Endodermal cell (in vitro differentiated cells): ENCODE measurements at regions not wholly inside any gene's neighbourhood (a gene's known extent, or its start where the extent isn't known, plus 50 kb on each side); places are given as distances from the start of the nearest gene placed in this dataset.

Experiments used
- DNase-seq: peaks from one replicate; pipeline ENCODE4 v3.0.0-alpha.2; 2017
- H3K27ac ChIP-seq: 2 replicates; pipeline ENCODE4 v1.5.1; 2013; ENCODE audit warnings: mild to moderate bottlenecking, low read depth, low read length, moderate library complexity
- H3K27me3 ChIP-seq: 2 replicates; pipeline ENCODE4 v1.6.1; 2013; ENCODE audit warnings: mild to moderate bottlenecking, low read length, moderate library complexity; ENCODE audit not compliant: insufficient read depth, control insufficient read depth, poor library complexity, severe bottlenecking
- H3K36me3 ChIP-seq: 2 replicates; pipeline ENCODE4 v1.7.0; 2013; ENCODE audit warnings: mild to moderate bottlenecking, low read length, moderate library complexity; ENCODE audit not compliant: control insufficient read depth, insufficient read depth
- H3K4me1 ChIP-seq: one replicate; pipeline ENCODE4 v1.7.0; 2013; ENCODE audit warnings: low read length; ENCODE audit not compliant: control insufficient read depth, insufficient read depth
- H3K4me3 ChIP-seq: 2 replicates; pipeline ENCODE4 v1.5.1; 2013; ENCODE audit warnings: mild to moderate bottlenecking, low read length, moderate library complexity
- H3K9ac ChIP-seq: 2 replicates; pipeline ENCODE4 v1.6.1; 2013; ENCODE audit warnings: mild to moderate bottlenecking, low read length, moderate library complexity; ENCODE audit not compliant: poor library complexity, severe bottlenecking; ENCODE audit errors: extremely low read depth
- H3K9me3 ChIP-seq: 2 replicates; pipeline ENCODE4 v1.6.1; 2013; ENCODE audit warnings: mild to moderate bottlenecking, low read length, moderate library complexity; ENCODE audit not compliant: control insufficient read depth
- H3K27ac Mint-ChIP-seq: 2 replicates; pipeline ENCODE4 v1.8.0; 2020; ENCODE audit warnings: mixed read lengths
- H3K27me3 Mint-ChIP-seq: 2 replicates; pipeline ENCODE4 v1.8.0; 2021; ENCODE audit warnings: mild to moderate bottlenecking, mixed read lengths; ENCODE audit not compliant: insufficient read depth
- H3K36me3 Mint-ChIP-seq: 2 replicates; pipeline ENCODE4 v1.8.0; 2020; ENCODE audit warnings: low read depth, mixed read lengths
- H3K4me1 Mint-ChIP-seq: 2 replicates; pipeline ENCODE4 v1.8.0; 2020; ENCODE audit warnings: mixed read lengths
- H3K4me3 Mint-ChIP-seq: 2 replicates; pipeline ENCODE4 v1.8.0; 2020; ENCODE audit warnings: mild to moderate bottlenecking, moderate library complexity, mixed read lengths
- H3K9me3 Mint-ChIP-seq: 2 replicates; pipeline ENCODE4 v1.8.0; 2020; ENCODE audit warnings: mild to moderate bottlenecking, mixed read lengths
- WGBS, 2 experiments: methylation state at CpG; one replicate each; pipeline versions ENCODE4 v1.1.5 to v1.1.7; 2013; ENCODE audit warnings: missing lambda C conversion rate in 2 of 2, mixed read lengths in 1 of 2; ENCODE audit not compliant: insufficient coverage in 1 of 2, insufficient read length in 1 of 2; 5-methylcytosine and 5-hydroxymethylcytosine counted together
- TF ChIP-seq, protein P1 (sequence below): fragments of 200-600 bp; sonication (generic); conservative IDR thresholded peaks from 2 replicates; pipeline ENCODE4 v1.5.0; 2021; ENCODE audit warnings: antibody characterized with exemption, mild to moderate bottlenecking

DNA sequence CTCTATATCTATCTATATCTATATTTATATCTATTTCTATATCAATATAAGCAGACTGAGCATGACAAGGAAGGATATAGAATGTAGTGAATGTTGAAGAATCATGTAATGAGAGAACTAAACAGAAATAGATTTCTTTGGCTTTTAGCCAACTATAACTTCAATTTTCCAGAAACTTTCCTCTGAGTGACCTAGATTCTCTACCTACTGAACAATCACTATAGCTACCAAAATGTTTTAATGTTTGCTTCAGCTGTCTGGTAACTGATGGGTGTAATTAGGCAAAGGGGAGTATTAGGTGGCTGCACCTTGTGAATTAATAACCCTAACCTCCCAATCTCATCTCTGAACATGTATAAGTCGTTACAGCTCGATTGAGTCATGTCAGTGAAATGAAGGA is 76.4 kb upstream of the ROBO1 start:
- WGBS, 2 experiments, result no CpG with 5 or more reads among the region's 2 CpGs
- H3K9me3 Mint-ChIP-seq, result no peaks in the 10 kb centered on the region
- Histone ChIP-seq H3K9ac (no peak overlapping the region), H3K4me3 (no peak overlapping the region), H3K36me3 (no peaks in the 10 kb centered on the region), H3K4me1 (no peaks in the 10 kb centered on the region), H3K9me3 (no peaks in the 10 kb centered on the region), H3K27ac (no peak overlapping the region), H3K27me3 (no peaks in the 10 kb centered on the region)
- TF ChIP-seq, protein P1, sequence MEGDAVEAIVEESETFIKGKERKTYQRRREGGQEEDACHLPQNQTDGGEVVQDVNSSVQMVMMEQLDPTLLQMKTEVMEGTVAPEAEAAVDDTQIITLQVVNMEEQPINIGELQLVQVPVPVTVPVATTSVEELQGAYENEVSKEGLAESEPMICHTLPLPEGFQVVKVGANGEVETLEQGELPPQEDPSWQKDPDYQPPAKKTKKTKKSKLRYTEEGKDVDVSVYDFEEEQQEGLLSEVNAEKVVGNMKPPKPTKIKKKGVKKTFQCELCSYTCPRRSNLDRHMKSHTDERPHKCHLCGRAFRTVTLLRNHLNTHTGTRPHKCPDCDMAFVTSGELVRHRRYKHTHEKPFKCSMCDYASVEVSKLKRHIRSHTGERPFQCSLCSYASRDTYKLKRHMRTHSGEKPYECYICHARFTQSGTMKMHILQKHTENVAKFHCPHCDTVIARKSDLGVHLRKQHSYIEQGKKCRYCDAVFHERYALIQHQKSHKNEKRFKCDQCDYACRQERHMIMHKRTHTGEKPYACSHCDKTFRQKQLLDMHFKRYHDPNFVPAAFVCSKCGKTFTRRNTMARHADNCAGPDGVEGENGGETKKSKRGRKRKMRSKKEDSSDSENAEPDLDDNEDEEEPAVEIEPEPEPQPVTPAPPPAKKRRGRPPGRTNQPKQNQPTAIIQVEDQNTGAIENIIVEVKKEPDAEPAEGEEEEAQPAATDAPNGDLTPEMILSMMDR, result no peak
- no peaks in the 10 kb centered on the region for H3K36me3 Mint-ChIP-seq
- no peak for DNase-seq
- no peak overlapping the region for H3K27ac Mint-ChIP-seq
- no peak overlapping the region for H3K4me3 Mint-ChIP-seq
- H3K4me1 Mint-ChIP-seq, result no peaks in the 10 kb centered on the region
- H3K27me3 Mint-ChIP-seq, result no peaks in the 10 kb centered on the region

DNA sequence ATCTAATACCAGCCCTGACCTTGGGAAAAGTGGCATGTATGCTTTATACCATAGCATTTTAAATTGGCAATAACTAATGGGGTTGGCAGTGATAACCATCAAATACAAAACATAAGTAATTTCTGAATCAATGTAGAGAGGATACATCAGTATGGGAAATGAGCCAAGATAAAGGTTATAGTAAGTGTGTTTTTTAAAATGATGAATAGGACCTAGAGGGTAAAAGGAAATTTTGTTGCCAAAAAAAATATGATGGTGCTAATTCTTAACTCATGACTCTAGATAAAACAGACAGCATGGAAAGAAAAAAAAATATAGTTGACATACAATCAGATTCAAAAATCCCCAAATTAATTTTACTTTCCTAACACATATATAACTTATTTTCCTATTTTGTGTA is 75.4 kb upstream of the ROBO1 start:
- Mint-ChIP-seq H3K4me1 (no peaks in the 10 kb centered on the region), H3K9me3 (no peaks in the 10 kb centered on the region), H3K27me3 (no peaks in the 10 kb centered on the region), H3K36me3 (no peaks in the 10 kb centered on the region), H3K27ac (no peak overlapping the region), H3K4me3 (no peak overlapping the region)
- Histone ChIP-seq H3K36me3 (no peaks in the 10 kb centered on the region), H3K9me3 (no peaks in the 10 kb centered on the region), H3K9ac (no peak overlapping the region), H3K4me1 (no peaks in the 10 kb centered on the region), H3K27me3 (no peaks in the 10 kb centered on the region), H3K27ac (no peak overlapping the region), H3K4me3 (no peak overlapping the region)
- TF ChIP-seq, protein P1, result no peak
- no peak for DNase-seq

DNA sequence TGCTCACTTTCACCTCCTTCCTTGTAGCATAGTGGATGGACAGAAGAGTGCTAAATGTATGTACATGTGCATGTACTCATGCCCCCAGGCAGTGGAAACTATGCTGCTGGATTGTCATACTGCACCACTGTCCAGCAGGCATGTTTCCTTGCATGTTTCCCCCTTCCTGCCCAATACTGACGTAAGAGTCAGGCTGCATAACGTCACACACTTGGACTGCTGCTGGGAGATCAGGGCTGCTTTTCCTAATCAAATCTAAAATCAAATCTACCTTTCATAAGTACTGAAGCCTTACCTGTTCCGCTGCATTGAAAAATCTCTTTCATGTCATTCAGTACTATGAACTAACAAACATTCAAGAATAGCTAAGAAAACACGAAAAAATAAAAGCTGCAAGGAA is 67.9 kb upstream of the ROBO1 start:
- Histone ChIP-seq H3K27me3 (no peaks in the 10 kb centered on the region), H3K27ac (no peak overlapping the region), H3K9ac (no peak overlapping the region), H3K4me3 (no peak overlapping the region), H3K36me3 (no peaks in the 10 kb centered on the region), H3K4me1 (no peaks in the 10 kb centered on the region), H3K9me3 (no peaks in the 10 kb centered on the region)
- no peaks in the 10 kb centered on the region for H3K27me3 Mint-ChIP-seq
- 91% methylated on average over 4 of the region's 4 CpGs; no CpG with 5 or more reads in 1 of the 2 experiments for WGBS, 2 experiments
- no peak overlapping the region for H3K4me3 Mint-ChIP-seq
- no peaks in the 10 kb centered on the region for H3K36me3 Mint-ChIP-seq
- TF ChIP-seq, protein P1, result no peak
- peaks cover 6% of the 10 kb centered on the region for H3K9me3 Mint-ChIP-seq
- no peak overlapping the region for H3K27ac Mint-ChIP-seq
- H3K4me1 Mint-ChIP-seq, result no peaks in the 10 kb centered on the region
- DNase-seq, result no peak
